NCI-H2227 (cell line): ENCODE measurements at regions not wholly inside any gene's neighbourhood (a gene's known extent, or its start where the extent isn't known, plus 50 kb on each side); places are given as distances from the start of the nearest gene placed in this dataset.

ENCODE experiments used
- DNase-seq: peaks from one replicate; lab custom pipeline; 2025; ENCODE audit not compliant: unreplicated experiment; lab: John Stamatoyannopoulos, UW

GRCh38 chr20:50400705-50401586 is 109.2 kb upstream of the PTPN1 start:
- DNase-seq = no peak

GRCh38 chr20:50401587-50402418 is 108.4 kb upstream of the PTPN1 start:
- no peak for DNase-seq

GRCh38 chr20:50403565-50404418 is 106.4 kb upstream of the PTPN1 start:
- no peak for DNase-seq

GRCh38 chr20:50404419-50405234 is 105.6 kb upstream of the PTPN1 start:
- DNase-seq = no peak

GRCh38 chr20:50405235-50405914 is 104.8 kb upstream of the PTPN1 start:
- DNase-seq = no peak

GRCh38 chr20:50405915-50406609 is 104.1 kb upstream of the PTPN1 start:
- DNase-seq = no peak

- no peak for DNase-seq
Observed at GRCh38 chr20:50406610-50407136, 103.5 kb upstream of the PTPN1 start.

- no peak for DNase-seq
Observed at GRCh38 chr20:50408526-50409364, 101.4 kb upstream of the PTPN1 start.

GRCh38 chr20:50409495-50409894 is 100.7 kb upstream of the PTPN1 start:
- no peak for DNase-seq

GRCh38 chr20:50410343-50410742 is 99.8 kb upstream of the PTPN1 start:
- DNase-seq = no peak

- no peak for DNase-seq
Observed at GRCh38 chr20:50412069-50412468, 98.1 kb upstream of the PTPN1 start.

- no peak for DNase-seq
Observed at GRCh38 chr20:50412499-50412898, 97.7 kb upstream of the PTPN1 start.

GRCh38 chr20:50413088-50413500 is 97.1 kb upstream of the PTPN1 start:
- DNase-seq = no peak

- DNase-seq = no peak
Observed at GRCh38 chr20:50415021-50415515, 95.1 kb upstream of the PTPN1 start.

- no peak for DNase-seq
Observed at GRCh38 chr20:50415516-50416268, 94.5 kb upstream of the PTPN1 start.

GRCh38 chr20:50416269-50417022 is 93.7 kb upstream of the PTPN1 start:
- DNase-seq = no peak

GRCh38 chr20:50417023-50417329 is 93.2 kb upstream of the PTPN1 start:
- DNase-seq = no peak
